ENCODE measurements at regions not wholly inside any gene's neighbourhood (a gene's known extent, or its start where the extent isn't known, plus 50 kb on each side); places are given as distances from the start of the nearest gene placed in this dataset.

- Histone ChIP-seq H3K36me3 (ENCODE audit: control insufficient read depth, low read depth, low read length) (no peaks in the 10 kb centered on the region), H3K27me3 (ENCODE audit: control insufficient read depth, insufficient read depth, low read length) (no peaks in the 10 kb centered on the region), H3K4me3 (ENCODE audit: low read length) (no peak overlapping the region), H3K27ac (ENCODE audit: low read length) (no peak overlapping the region), H3K9ac (ENCODE audit: low read length) (no peak overlapping the region), H3K9me3 (ENCODE audit: control insufficient read depth, low read depth, low read length) (no peaks in the 10 kb centered on the region), H3K4me1 (ENCODE audit: control insufficient read depth, low read depth, low read length) (no peaks in the 10 kb centered on the region)
Measured at GRCh38 chr14:39762576-39763401, 330.6 kb upstream of the FBXO33 start.

DNA sequence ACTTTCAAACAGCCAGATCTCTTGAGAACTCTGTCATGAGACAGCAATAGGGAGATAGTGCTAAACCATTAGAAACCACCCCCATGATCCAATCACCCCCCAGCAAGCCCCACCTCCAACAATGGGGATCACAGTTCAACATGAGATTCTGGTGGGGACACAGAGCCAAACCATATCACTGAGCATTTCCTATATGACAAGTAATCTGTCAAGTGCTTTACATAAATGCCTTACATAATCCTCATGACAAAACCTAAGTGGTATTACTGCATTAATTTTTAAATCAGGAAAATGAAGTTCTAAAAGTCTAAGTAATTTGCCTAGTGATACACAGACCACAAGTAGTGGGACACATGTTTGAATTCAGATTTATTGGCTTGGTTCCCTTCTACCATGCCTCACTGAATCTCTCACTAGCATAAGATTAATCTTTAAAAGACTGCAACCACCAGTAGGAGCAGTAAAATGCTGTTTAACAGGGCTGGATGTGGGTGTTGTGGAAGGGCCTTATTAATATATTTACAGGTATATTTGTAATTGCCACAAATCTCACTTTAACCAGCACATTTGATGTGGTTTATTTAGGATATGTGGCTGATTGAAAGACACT is 323.1 kb upstream of the FBXO33 start:
- Histone ChIP-seq H3K9ac (ENCODE audit: low read length) (no peak overlapping the region), H3K36me3 (ENCODE audit: control insufficient read depth, low read depth, low read length) (no peaks in the 10 kb centered on the region), H3K4me3 (ENCODE audit: low read length) (no peak overlapping the region), H3K9me3 (ENCODE audit: control insufficient read depth, low read depth, low read length) (no peaks in the 10 kb centered on the region), H3K4me1 (ENCODE audit: control insufficient read depth, low read depth, low read length) (no peaks in the 10 kb centered on the region), H3K27ac (ENCODE audit: low read length) (no peak overlapping the region), H3K27me3 (ENCODE audit: control insufficient read depth, insufficient read depth, low read length) (no peaks in the 10 kb centered on the region)

- Histone ChIP-seq H3K27me3 (ENCODE audit: control insufficient read depth, insufficient read depth, low read length) (no peaks in the 10 kb centered on the region), H3K4me1 (ENCODE audit: control insufficient read depth, low read depth, low read length) (no peaks in the 10 kb centered on the region), H3K9ac (ENCODE audit: low read length) (no peak overlapping the region), H3K4me3 (ENCODE audit: low read length) (no peak overlapping the region), H3K9me3 (ENCODE audit: control insufficient read depth, low read depth, low read length) (no peaks in the 10 kb centered on the region), H3K36me3 (ENCODE audit: control insufficient read depth, low read depth, low read length) (no peaks in the 10 kb centered on the region), H3K27ac (ENCODE audit: low read length) (no peak overlapping the region)
Measured at GRCh38 chr14:39740454-39740853, 308.2 kb upstream of the FBXO33 start.

DNA sequence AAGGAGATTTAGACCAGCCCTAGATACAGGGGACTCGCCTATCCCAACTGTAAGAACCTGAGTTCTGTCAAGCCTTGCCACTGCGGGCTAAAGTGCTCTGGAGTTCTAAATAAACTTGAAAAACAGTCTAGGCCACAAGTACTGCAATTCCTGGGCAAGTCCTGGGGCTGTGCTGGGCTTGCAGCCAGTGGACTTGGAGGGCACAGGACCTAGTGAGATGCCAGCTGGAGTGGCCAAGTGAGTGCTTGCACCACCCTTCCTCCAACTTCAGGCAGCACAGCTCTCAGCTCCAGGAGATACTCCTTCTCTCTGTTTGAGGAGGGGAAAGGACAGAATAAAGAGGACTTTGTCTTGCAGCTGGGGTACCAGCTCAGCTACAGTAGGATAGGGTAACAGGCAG is 307.6 kb upstream of the FBXO33 start:
- H3K9ac ChIP-seq (ENCODE audit: low read length) = no peak overlapping the region
- H3K4me1 ChIP-seq (ENCODE audit: control insufficient read depth, low read depth, low read length) = peaks cover 1% of the 10 kb centered on the region
- H3K4me3 ChIP-seq (ENCODE audit: low read length) = no peak overlapping the region
- no peaks in the 10 kb centered on the region for H3K27me3 ChIP-seq (ENCODE audit: control insufficient read depth, insufficient read depth, low read length)
- no peaks in the 10 kb centered on the region for H3K9me3 ChIP-seq (ENCODE audit: control insufficient read depth, low read depth, low read length)
- H3K36me3 ChIP-seq (ENCODE audit: control insufficient read depth, low read depth, low read length) = no peaks in the 10 kb centered on the region
- no peak overlapping the region for H3K27ac ChIP-seq (ENCODE audit: low read length)

- Histone ChIP-seq H3K9ac (ENCODE audit: low read length) (no peak overlapping the region), H3K27ac (ENCODE audit: low read length) (no peak overlapping the region), H3K9me3 (ENCODE audit: control insufficient read depth, low read depth, low read length) (no peaks in the 10 kb centered on the region), H3K27me3 (ENCODE audit: control insufficient read depth, insufficient read depth, low read length) (no peaks in the 10 kb centered on the region), H3K36me3 (ENCODE audit: control insufficient read depth, low read depth, low read length) (no peaks in the 10 kb centered on the region), H3K4me1 (ENCODE audit: control insufficient read depth, low read depth, low read length) (peaks cover 9% of the 10 kb centered on the region), H3K4me3 (ENCODE audit: low read length) (no peak overlapping the region)
Measured at GRCh38 chr14:39734306-39734705, 302.1 kb upstream of the FBXO33 start.

- Histone ChIP-seq H3K4me1 (ENCODE audit: control insufficient read depth, low read depth, low read length) (peaks cover 9% of the 10 kb centered on the region), H3K4me3 (ENCODE audit: low read length) (no peak overlapping the region), H3K9ac (ENCODE audit: low read length) (no peak overlapping the region), H3K36me3 (ENCODE audit: control insufficient read depth, low read depth, low read length) (no peaks in the 10 kb centered on the region), H3K27ac (ENCODE audit: low read length) (no peak overlapping the region), H3K9me3 (ENCODE audit: control insufficient read depth, low read depth, low read length) (no peaks in the 10 kb centered on the region), H3K27me3 (ENCODE audit: control insufficient read depth, insufficient read depth, low read length) (no peaks in the 10 kb centered on the region)
Measured at GRCh38 chr14:39733741-39734140, 301.5 kb upstream of the FBXO33 start.

- Histone ChIP-seq H3K27ac (ENCODE audit: low read length) (no peak overlapping the region), H3K4me1 (ENCODE audit: control insufficient read depth, low read depth, low read length) (peaks cover 9% of the 10 kb centered on the region), H3K27me3 (ENCODE audit: control insufficient read depth, insufficient read depth, low read length) (no peaks in the 10 kb centered on the region), H3K4me3 (ENCODE audit: low read length) (no peak overlapping the region), H3K36me3 (ENCODE audit: control insufficient read depth, low read depth, low read length) (no peaks in the 10 kb centered on the region), H3K9me3 (ENCODE audit: control insufficient read depth, low read depth, low read length) (no peaks in the 10 kb centered on the region), H3K9ac (ENCODE audit: low read length) (no peak overlapping the region)
Measured at GRCh38 chr14:39731912-39732311, 299.7 kb upstream of the FBXO33 start.

DNA sequence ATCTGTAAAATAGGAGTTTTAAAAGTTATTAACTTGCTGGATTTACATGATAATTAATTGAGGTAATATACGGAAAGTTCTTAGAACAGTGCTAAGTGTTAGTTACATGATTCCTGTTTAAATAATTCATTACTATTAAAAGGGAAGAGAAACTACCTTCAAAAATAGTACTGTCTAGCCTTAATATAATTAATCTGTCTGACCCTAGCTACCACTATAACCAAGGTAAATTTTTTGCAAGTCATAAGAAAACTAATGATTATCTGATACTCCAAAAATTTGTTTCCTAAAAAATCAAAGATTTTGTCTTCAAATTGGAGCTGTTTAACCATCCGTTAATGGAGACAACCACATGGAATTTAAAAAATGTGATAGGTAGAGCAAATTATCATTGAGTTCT is 294.3 kb upstream of the FBXO33 start:
- Histone ChIP-seq H3K36me3 (ENCODE audit: control insufficient read depth, low read depth, low read length) (no peaks in the 10 kb centered on the region), H3K27ac (ENCODE audit: low read length) (no peak overlapping the region), H3K9ac (ENCODE audit: low read length) (no peak overlapping the region), H3K4me1 (ENCODE audit: control insufficient read depth, low read depth, low read length) (no peaks in the 10 kb centered on the region), H3K4me3 (ENCODE audit: low read length) (no peak overlapping the region), H3K9me3 (ENCODE audit: control insufficient read depth, low read depth, low read length) (no peaks in the 10 kb centered on the region), H3K27me3 (ENCODE audit: control insufficient read depth, insufficient read depth, low read length) (no peaks in the 10 kb centered on the region)

DNA sequence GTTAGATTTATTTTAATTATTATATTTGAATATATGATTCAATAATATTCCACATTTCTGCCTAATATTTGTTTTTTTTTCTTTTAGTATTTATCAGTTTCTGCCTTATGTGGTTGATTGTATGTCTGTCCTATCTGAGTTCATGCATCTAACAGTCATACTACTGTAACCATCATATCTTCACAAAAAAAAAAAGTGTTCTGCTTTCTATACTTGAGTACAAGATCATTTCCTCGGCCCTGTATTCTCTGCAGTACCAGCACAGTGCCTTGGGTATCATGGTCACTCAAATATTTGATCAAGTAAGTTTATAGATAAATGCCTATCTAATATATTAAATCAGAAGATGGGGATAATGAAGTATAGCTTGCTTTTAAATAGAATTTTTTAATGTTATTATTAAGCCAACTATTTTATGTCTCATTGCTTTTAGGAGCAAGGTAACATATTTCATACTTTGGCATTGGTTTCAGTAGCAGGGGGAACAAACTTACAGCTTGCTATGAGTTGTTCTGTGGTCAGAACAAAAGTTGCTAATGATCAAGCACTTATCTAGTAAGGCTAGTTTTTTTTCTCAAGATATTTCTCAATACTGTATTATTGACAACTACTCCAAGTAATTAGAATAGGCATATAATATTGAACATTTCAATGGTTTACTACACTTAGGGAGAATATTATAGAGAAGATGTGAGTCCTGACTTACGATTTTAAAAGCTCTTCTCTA is 290.5 kb upstream of the FBXO33 start:
- Histone ChIP-seq H3K36me3 (ENCODE audit: control insufficient read depth, low read depth, low read length) (no peaks in the 10 kb centered on the region), H3K4me1 (ENCODE audit: control insufficient read depth, low read depth, low read length) (no peaks in the 10 kb centered on the region), H3K4me3 (ENCODE audit: low read length) (no peak overlapping the region), H3K9me3 (ENCODE audit: control insufficient read depth, low read depth, low read length) (no peaks in the 10 kb centered on the region), H3K9ac (ENCODE audit: low read length) (no peak overlapping the region), H3K27me3 (ENCODE audit: control insufficient read depth, insufficient read depth, low read length) (no peaks in the 10 kb centered on the region), H3K27ac (ENCODE audit: low read length) (no peak overlapping the region)

DNA sequence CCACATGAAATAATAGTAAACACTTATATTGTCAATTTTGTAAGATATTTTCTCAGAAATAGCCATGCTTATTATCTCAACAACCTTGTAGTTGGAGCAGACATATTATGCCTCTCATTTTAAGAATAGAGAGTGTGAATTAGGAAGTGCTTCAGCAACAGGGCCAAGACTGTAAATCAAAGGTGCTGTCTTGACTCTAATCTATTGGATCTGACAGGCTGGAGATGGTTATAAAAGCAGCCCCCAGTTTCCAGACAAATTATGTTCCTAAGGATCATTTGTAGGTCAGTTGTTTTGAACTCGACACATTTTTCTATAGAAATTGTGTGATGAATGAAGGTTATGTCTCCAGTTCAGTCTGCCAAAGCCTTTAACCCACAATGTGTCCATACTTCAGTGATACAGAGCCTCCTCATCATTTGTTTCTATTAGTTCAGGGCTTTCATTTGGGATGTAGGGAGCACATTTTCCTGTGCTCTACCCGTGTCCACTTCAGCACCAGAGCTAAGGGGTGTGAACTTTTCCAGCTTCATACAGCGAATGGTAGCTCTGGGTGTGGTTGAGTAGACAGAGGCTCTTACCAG is 284.8 kb upstream of the FBXO33 start:
- no peaks in the 10 kb centered on the region for H3K27me3 ChIP-seq (ENCODE audit: control insufficient read depth, insufficient read depth, low read length)
- no peaks in the 10 kb centered on the region for H3K36me3 ChIP-seq (ENCODE audit: control insufficient read depth, low read depth, low read length)
- H3K4me3 ChIP-seq (ENCODE audit: low read length) = no peak overlapping the region
- no peaks in the 10 kb centered on the region for H3K9me3 ChIP-seq (ENCODE audit: control insufficient read depth, low read depth, low read length)
- H3K4me1 ChIP-seq (ENCODE audit: control insufficient read depth, low read depth, low read length) = no peaks in the 10 kb centered on the region
- H3K27ac ChIP-seq (ENCODE audit: low read length) = no peak overlapping the region
- H3K9ac ChIP-seq (ENCODE audit: low read length) = no peak overlapping the region

DNA sequence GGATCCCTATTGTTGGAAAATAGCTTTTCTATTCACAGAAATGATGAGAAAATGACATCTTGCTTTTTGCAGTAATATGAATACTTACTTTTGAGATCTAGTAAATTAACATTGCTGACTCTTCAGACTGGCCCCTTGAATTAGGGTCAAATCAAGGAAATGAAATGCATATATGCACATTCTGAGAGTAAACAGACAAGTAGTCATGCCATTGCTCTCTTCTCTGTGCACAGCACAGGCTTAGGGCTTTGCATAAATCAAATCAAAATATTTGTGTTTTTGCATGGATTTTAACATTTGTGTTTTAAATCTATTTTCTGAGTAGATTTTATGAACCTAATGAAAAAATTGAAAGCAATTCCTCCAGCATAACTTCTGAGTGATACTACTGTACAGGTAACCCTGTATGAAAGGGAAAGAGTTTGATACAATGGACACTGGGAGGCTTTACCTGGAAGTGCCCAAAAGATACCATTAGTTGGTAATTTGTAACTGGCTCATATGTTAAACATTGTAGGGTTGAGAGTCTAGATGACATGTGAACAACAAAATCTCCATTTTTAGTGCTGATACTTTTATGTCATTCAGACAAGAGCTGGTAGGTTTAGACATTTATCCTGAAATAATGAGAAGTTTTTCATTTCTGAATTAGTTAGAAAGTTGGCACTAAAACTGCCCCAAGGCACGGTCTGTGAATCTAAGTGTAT is 280.2 kb upstream of the FBXO33 start:
- H3K9ac ChIP-seq (ENCODE audit: low read length) = no peak overlapping the region
- no peak overlapping the region for H3K27ac ChIP-seq (ENCODE audit: low read length)
- no peak overlapping the region for H3K4me3 ChIP-seq (ENCODE audit: low read length)

More for the DNA sequence above, 280.2 kb upstream of the FBXO33 start:
- no peaks in the 10 kb centered on the region for H3K36me3 ChIP-seq (ENCODE audit: control insufficient read depth, low read depth, low read length)
- no peaks in the 10 kb centered on the region for H3K27me3 ChIP-seq (ENCODE audit: control insufficient read depth, insufficient read depth, low read length)
- H3K9me3 ChIP-seq (ENCODE audit: control insufficient read depth, low read depth, low read length) = no peaks in the 10 kb centered on the region
- H3K4me1 ChIP-seq (ENCODE audit: control insufficient read depth, low read depth, low read length) = no peaks in the 10 kb centered on the region
